GM23338 (cell line): ENCODE measurements at regions not wholly inside any gene's neighbourhood (a gene's known extent, or its start where the extent isn't known, plus 50 kb on each side); places are given as distances from the start of the nearest gene placed in this dataset.

Experiments used
- ATAC-seq: fragments of 200-7000 bp; cut with Tn5 transposase; 3 replicates; pipeline ENCODE4 v1.9.1; 2020
- DNase-seq: peaks from one replicate; pipeline ENCODE4 v3.0.0-alpha.2; 2015; ENCODE audit warnings: low spot score
- H2AFZ ChIP-seq: fragments of 200-600 bp; sonication (generic); 2 replicates; pipeline ENCODE4 v1.8.0; 2016; ENCODE audit warnings: antibody characterized with exemption, mild to moderate bottlenecking, moderate library complexity
- H3F3A ChIP-seq: fragments of 200-600 bp; sonication (generic); replicated peaks from 2 replicates; pipeline ENCODE4 v1.8.0; 2017; ENCODE audit warnings: antibody characterized with exemption, mixed run types, low read depth
- H3K27ac ChIP-seq: fragments of 200-600 bp; sonication (generic); 2 replicates; pipeline ENCODE4 v1.6.1; 2016; ENCODE audit warnings: low read depth
- H3K27me3 ChIP-seq: fragments of 200-600 bp; sonication (generic); 2 replicates; pipeline ENCODE4 v1.8.0; 2016; ENCODE audit warnings: mild to moderate bottlenecking, mixed run types, moderate library complexity; ENCODE audit not compliant: insufficient read depth
- H3K36me3 ChIP-seq: fragments of 200-600 bp; sonication (generic); 2 replicates; pipeline ENCODE4 v1.8.0; 2016; ENCODE audit warnings: mild to moderate bottlenecking; ENCODE audit not compliant: insufficient read depth
- H3K4me1 ChIP-seq: fragments of 200-600 bp; sonication (generic); 2 replicates; pipeline ENCODE4 v1.8.0; 2016; ENCODE audit warnings: mild to moderate bottlenecking, moderate library complexity; ENCODE audit not compliant: insufficient read depth
- H3K4me2 ChIP-seq: fragments of 200-600 bp; sonication (generic); 2 replicates; pipeline ENCODE4 v1.7.1; 2017; ENCODE audit warnings: mixed run types
- H3K4me3 ChIP-seq: fragments of 200-600 bp; sonication (generic); 2 replicates; pipeline ENCODE4 v1.6.1; 2016; ENCODE audit warnings: mixed run types
- H3K79me2 ChIP-seq: fragments of 200-600 bp; sonication (generic); replicated peaks from 2 replicates; pipeline ENCODE4 v1.8.0; 2017; ENCODE audit warnings: mild to moderate bottlenecking; ENCODE audit not compliant: insufficient read depth
- H3K9me2 ChIP-seq: fragments of 200-600 bp; sonication (generic); 2 replicates; pipeline ENCODE4 v1.8.0; 2017; ENCODE audit not compliant: insufficient read depth
- H4K20me1 ChIP-seq: fragments of 200-600 bp; sonication (generic); replicated peaks from 2 replicates; pipeline ENCODE4 v1.8.0; 2017; ENCODE audit warnings: mild to moderate bottlenecking; ENCODE audit not compliant: insufficient read depth
- H3K27ac Mint-ChIP-seq: 2 replicates; pipeline ENCODE4 v1.8.0; 2020; ENCODE audit warnings: inconsistent platforms, mild to moderate bottlenecking, moderate library complexity, mixed read lengths
- H3K27me3 Mint-ChIP-seq: 3 replicates; pipeline ENCODE4 v1.8.0; 2022; ENCODE audit warnings: low read depth, mild to moderate bottlenecking, moderate library complexity, mixed read lengths, inconsistent platforms; ENCODE audit not compliant: insufficient read depth, poor library complexity
- H3K36me3 Mint-ChIP-seq: 3 replicates; pipeline ENCODE4 v1.8.0; 2021; ENCODE audit warnings: low read depth, mild to moderate bottlenecking, inconsistent platforms, moderate library complexity, mixed read lengths
- H3K4me1 Mint-ChIP-seq: 3 replicates; pipeline ENCODE4 v1.8.0; 2020; ENCODE audit warnings: mild to moderate bottlenecking, inconsistent platforms, mixed read lengths
- H3K4me3 Mint-ChIP-seq: 3 replicates; pipeline ENCODE4 v1.8.0; 2021; ENCODE audit warnings: moderate library complexity, mild to moderate bottlenecking, inconsistent platforms, mixed read lengths
- H3K9me3 Mint-ChIP-seq: 3 replicates; pipeline ENCODE4 v1.8.0; 2020; ENCODE audit warnings: moderate library complexity, mild to moderate bottlenecking, inconsistent platforms, mixed read lengths
- EZH2 ChIP-seq: fragments of 200-600 bp; sonication (generic); IDR thresholded peaks from one replicate; pipeline ENCODE4 v1.8.0; 2017; ENCODE audit warnings: antibody characterized with exemption, mild to moderate bottlenecking, low read depth; ENCODE audit not compliant: unreplicated experiment
- STAT1 ChIP-seq: IDR thresholded peaks from one replicate; pipeline ENCODE4 v1.6.1; 2016; ENCODE audit warnings: antibody characterized with exemption; ENCODE audit not compliant: unreplicated experiment
- TF ChIP-seq, protein P1 (sequence below): IDR thresholded peaks from one replicate; pipeline ENCODE4 v1.6.1; 2018; ENCODE audit warnings: antibody characterized with exemption; ENCODE audit not compliant: unreplicated experiment
- TF ChIP-seq, protein P2 (sequence below), 2 experiments: fragments of 200-600 bp in 1 of 2; sonication (generic) in 1 of 2; conservative IDR thresholded peaks; 2 replicates each; pipeline versions ENCODE4 v1.5.1 to v1.6.1; 2016 to 2017; ENCODE audit warnings: antibody characterized with exemption in 2 of 2, low read depth in 2 of 2, mild to moderate bottlenecking in 2 of 2, moderate library complexity in 1 of 2

DNA sequence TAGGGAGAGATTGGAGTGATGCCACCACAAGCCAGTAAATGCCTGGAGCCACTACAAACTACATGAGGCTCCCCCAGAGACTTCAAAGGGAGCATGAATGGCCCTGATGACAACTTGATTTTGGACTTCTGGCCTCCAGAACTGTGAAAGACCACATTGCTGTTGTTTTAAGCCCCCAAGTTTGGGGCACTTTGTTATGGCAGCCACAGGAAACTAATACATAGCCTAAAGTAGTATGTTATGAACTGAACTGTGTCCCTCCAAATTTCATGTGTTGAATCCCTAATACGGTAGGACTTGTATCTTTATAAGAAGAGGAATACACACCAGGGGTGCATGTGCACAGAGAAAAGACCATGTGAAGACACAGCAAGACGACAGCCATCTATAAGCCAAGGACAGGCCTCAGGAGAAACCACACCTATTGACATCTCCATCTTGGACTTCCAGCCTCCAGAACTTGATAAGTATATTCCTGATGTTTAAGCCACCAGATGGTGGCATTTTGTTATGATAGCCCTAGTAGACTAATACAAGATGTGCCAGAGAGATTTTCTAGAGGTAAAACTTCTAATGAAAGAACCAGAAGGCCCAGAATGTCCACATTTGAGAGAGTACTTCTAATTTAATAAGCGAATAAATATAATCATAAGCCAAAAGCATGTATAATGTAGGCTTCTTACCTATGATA is 127.1 kb upstream of the BMP4 start:
- Histone ChIP-seq H3K27ac (no peak overlapping the region), H3K36me3 (no peaks in the 10 kb centered on the region), H3K4me1 (peaks cover 9% of the 10 kb centered on the region; the same call in 1 of the 2 replicates), H4K20me1 (no peaks in the 10 kb centered on the region), H2AFZ (no peak overlapping the region), H3F3A (no peaks in the 10 kb centered on the region), H3K79me2 (no peaks in the 10 kb centered on the region), H3K4me3 (no peak overlapping the region), H3K9me2 (peaks cover 16% of the 10 kb centered on the region), H3K27me3 (no peaks in the 10 kb centered on the region), H3K4me2 (no peak overlapping the region)
- no peak overlapping the region for H3K27ac Mint-ChIP-seq
- no peaks in the 10 kb centered on the region for H3K27me3 Mint-ChIP-seq
- DNase-seq (no peak), ATAC-seq (no peak)
- peaks cover 10% of the 10 kb centered on the region for H3K4me1 Mint-ChIP-seq
- no peaks in the 10 kb centered on the region for H3K9me3 Mint-ChIP-seq
- TF ChIP-seq, protein P1, sequence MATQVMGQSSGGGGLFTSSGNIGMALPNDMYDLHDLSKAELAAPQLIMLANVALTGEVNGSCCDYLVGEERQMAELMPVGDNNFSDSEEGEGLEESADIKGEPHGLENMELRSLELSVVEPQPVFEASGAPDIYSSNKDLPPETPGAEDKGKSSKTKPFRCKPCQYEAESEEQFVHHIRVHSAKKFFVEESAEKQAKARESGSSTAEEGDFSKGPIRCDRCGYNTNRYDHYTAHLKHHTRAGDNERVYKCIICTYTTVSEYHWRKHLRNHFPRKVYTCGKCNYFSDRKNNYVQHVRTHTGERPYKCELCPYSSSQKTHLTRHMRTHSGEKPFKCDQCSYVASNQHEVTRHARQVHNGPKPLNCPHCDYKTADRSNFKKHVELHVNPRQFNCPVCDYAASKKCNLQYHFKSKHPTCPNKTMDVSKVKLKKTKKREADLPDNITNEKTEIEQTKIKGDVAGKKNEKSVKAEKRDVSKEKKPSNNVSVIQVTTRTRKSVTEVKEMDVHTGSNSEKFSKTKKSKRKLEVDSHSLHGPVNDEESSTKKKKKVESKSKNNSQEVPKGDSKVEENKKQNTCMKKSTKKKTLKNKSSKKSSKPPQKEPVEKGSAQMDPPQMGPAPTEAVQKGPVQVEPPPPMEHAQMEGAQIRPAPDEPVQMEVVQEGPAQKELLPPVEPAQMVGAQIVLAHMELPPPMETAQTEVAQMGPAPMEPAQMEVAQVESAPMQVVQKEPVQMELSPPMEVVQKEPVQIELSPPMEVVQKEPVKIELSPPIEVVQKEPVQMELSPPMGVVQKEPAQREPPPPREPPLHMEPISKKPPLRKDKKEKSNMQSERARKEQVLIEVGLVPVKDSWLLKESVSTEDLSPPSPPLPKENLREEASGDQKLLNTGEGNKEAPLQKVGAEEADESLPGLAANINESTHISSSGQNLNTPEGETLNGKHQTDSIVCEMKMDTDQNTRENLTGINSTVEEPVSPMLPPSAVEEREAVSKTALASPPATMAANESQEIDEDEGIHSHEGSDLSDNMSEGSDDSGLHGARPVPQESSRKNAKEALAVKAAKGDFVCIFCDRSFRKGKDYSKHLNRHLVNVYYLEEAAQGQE: no peak
- no peak for TF ChIP-seq STAT1
- H3K4me3 Mint-ChIP-seq: no peak overlapping the region
- no peaks in the 10 kb centered on the region for H3K36me3 Mint-ChIP-seq

DNA sequence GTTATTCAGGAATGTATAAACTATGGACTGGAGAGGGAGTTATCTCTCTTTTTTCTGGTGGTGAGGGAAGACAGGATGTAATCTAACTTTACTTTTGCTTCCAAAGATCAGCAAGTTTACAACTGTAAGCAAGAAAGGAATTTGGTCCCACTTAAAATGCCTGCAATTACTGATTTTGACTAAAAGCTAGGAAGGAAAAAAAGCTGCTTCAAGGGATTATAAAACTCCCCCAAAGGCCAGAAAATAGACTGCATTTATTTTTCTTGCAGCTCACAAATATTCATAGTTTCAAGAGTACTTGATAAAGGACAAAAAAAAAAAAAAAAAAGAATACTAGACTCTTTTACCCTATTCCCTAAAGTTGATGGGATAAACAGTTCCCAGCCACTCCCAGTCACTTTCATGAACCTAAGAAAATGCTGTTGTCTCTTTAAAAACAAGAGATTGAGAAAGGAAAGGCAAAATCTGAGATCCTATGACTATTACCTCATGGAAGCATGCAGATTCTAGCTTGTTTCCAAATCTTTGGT is 128.7 kb upstream of the BMP4 start:
- no peaks in the 10 kb centered on the region for H3K27me3 Mint-ChIP-seq
- H3K79me2 ChIP-seq: no peaks in the 10 kb centered on the region
- H3K27ac ChIP-seq: no peak overlapping the region
- H3K27ac Mint-ChIP-seq: no peak overlapping the region
- no peaks in the 10 kb centered on the region for H3K36me3 ChIP-seq
- H3K4me3 ChIP-seq: no peak overlapping the region
- ATAC-seq: no peak
- peaks cover 16% of the 10 kb centered on the region for H3K9me2 ChIP-seq
- H2AFZ ChIP-seq: no peak overlapping the region
- H4K20me1 ChIP-seq: no peaks in the 10 kb centered on the region
- peaks cover 9% of the 10 kb centered on the region; the same call in 1 of the 2 replicates for H3K4me1 ChIP-seq
- peak; percentile 13 for DNase-seq
- no peak overlapping the region for H3K4me2 ChIP-seq
- H3K9me3 Mint-ChIP-seq: no peaks in the 10 kb centered on the region
- peaks cover 10% of the 10 kb centered on the region for H3K4me1 Mint-ChIP-seq
- TF ChIP-seq EZH2: no peak
- TF ChIP-seq, protein P2, sequence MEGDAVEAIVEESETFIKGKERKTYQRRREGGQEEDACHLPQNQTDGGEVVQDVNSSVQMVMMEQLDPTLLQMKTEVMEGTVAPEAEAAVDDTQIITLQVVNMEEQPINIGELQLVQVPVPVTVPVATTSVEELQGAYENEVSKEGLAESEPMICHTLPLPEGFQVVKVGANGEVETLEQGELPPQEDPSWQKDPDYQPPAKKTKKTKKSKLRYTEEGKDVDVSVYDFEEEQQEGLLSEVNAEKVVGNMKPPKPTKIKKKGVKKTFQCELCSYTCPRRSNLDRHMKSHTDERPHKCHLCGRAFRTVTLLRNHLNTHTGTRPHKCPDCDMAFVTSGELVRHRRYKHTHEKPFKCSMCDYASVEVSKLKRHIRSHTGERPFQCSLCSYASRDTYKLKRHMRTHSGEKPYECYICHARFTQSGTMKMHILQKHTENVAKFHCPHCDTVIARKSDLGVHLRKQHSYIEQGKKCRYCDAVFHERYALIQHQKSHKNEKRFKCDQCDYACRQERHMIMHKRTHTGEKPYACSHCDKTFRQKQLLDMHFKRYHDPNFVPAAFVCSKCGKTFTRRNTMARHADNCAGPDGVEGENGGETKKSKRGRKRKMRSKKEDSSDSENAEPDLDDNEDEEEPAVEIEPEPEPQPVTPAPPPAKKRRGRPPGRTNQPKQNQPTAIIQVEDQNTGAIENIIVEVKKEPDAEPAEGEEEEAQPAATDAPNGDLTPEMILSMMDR (conservative IDR thresholded peaks at IDR 0.05; ENCODE audit: low read depth in 2 of 2): no peak
- H3F3A ChIP-seq: no peaks in the 10 kb centered on the region
- no peaks in the 10 kb centered on the region for H3K27me3 ChIP-seq
- H3K4me3 Mint-ChIP-seq: no peak overlapping the region
- no peaks in the 10 kb centered on the region for H3K36me3 Mint-ChIP-seq
